B cell (primary cell): ENCODE measurements at regions not wholly inside any gene's neighbourhood (a gene's known extent, or its start where the extent isn't known, plus 50 kb on each side); places are given as distances from the start of the nearest gene placed in this dataset.
A peak's percentile ranks its signal among the peaks of the same experiment; 100 is the strongest.
"Not testable (repeated sequence)": the region's sequence is repeated elsewhere in the genome, so short reads cannot be mapped to it uniquely, and the experiment has no call there.

ENCODE experiments used
- ATAC-seq: fragments of 200-7000 bp; cut with Tn5 transposase; one replicate; pipeline ENCODE4 v1.10.0; 2021; ENCODE audit warnings: low read depth, mild to moderate bottlenecking, moderate number of reproducible peaks, moderate library complexity
- CTCF ChIA-PET: fragments of 350-600 bp; sonication (Branson Sonifier 250); formaldehyde crosslinking; loops from one replicate; lab custom pipeline; 2021; ENCODE audit warnings: antibody characterized with exemption, inconsistent platforms; lab: Charles Lee
- POLR2A ChIA-PET: fragments of 350-600 bp; sonication (Branson Sonifier 250); formaldehyde crosslinking; loops from one replicate; lab custom pipeline; 2021; ENCODE audit warnings: antibody characterized with exemption; lab: Charles Lee
- DNase-seq: peaks from one replicate; pipeline ENCODE4 v3.0.0; 2013
- H2AFZ ChIP-seq: 2 replicates; pipeline ENCODE4 v1.6.1; 2012; ENCODE audit warnings: mild to moderate bottlenecking, low read depth, low read length; ENCODE audit not compliant: insufficient read depth, poor library complexity, severe bottlenecking
- H3K27ac ChIP-seq, 2 donors: 1 replicate in 1 of 2; 2 replicates in 1 of 2; pipeline ENCODE4 v1.5.1; 2012 to 2013; ENCODE audit warnings: low read length in 2 of 2, mild to moderate bottlenecking in 2 of 2, moderate library complexity in 1 of 2
- H3K27me3 ChIP-seq, 4 experiments: fragments of 200-600 bp in 1 of 4; sonication (generic) in 1 of 4; replicated peaks in 1 of 4; 1 replicate in 2 of 4; 2 replicates in 2 of 4; pipeline versions ENCODE4 v1.6.1 to v1.7.0; 2013 to 2016; ENCODE audit warnings: low read length in 3 of 4, mild to moderate bottlenecking in 2 of 4, mixed read lengths in 1 of 4, moderate library complexity in 1 of 4; ENCODE audit not compliant: insufficient read depth in 4 of 4, control insufficient read depth in 3 of 4; ENCODE audit errors: control extremely low read depth in 1 of 4
- H3K36me3 ChIP-seq, 2 experiments: replicated peaks in 1 of 2; 1 replicate in 1 of 2; 2 replicates in 1 of 2; pipeline versions ENCODE4 v1.6.1 to v1.7.1; 2013; ENCODE audit warnings: low read length in 1 of 2; ENCODE audit not compliant: insufficient read depth in 2 of 2, control insufficient read depth in 1 of 2; ENCODE audit errors: control extremely low read depth in 1 of 2, extremely low read depth in 1 of 2
- H3K4me1 ChIP-seq, 2 donors: fragments of 200-600 bp in 1 of 2; sonication (generic) in 1 of 2; 1 replicate in 1 of 2; 2 replicates in 1 of 2; pipeline versions ENCODE4 v1.5.1 to v1.6.1; 2013 to 2017; ENCODE audit warnings: low read length in 2 of 2; ENCODE audit not compliant: control insufficient read depth in 2 of 2, insufficient read depth in 2 of 2
- H3K4me2 ChIP-seq: replicated peaks from 2 replicates; pipeline ENCODE3; 2012; ENCODE audit warnings: mild to moderate bottlenecking, low read depth, low read length; ENCODE audit not compliant: poor library complexity, severe bottlenecking
- H3K4me3 ChIP-seq, 5 experiments: fragments of 200-600 bp in 1 of 5; sonication (generic) in 1 of 5; 1 replicate in 3 of 5; 2 replicates in 2 of 5; pipeline versions ENCODE4 v1.5.1 to v1.7.0; 2011 to 2016; ENCODE audit warnings: low read length in 4 of 5, mild to moderate bottlenecking in 4 of 5, low read depth in 2 of 5, control low read depth in 1 of 5, moderate library complexity in 1 of 5; ENCODE audit not compliant: insufficient read depth in 1 of 5; ENCODE audit errors: control extremely low read depth in 1 of 5, extremely low read depth in 1 of 5
- H3K79me2 ChIP-seq: fragments of 200-600 bp; sonication (generic); one replicate; pipeline ENCODE4 v1.6.0; 2016; ENCODE audit warnings: low read length; ENCODE audit not compliant: control insufficient read depth, insufficient read depth
- H3K9ac ChIP-seq: fragments of 200-600 bp; sonication (generic); 2 replicates; pipeline ENCODE4 v1.6.1; 2017; ENCODE audit warnings: mild to moderate bottlenecking, low read length, moderate library complexity
- H3K9me3 ChIP-seq, 3 donors: one replicate each; pipeline versions ENCODE4 v1.6.1 to v1.7.1; 2013; ENCODE audit warnings: low read length in 2 of 3; ENCODE audit not compliant: control insufficient read depth in 2 of 3, insufficient read depth in 1 of 3; ENCODE audit errors: control extremely low read depth in 1 of 3
- H4K20me1 ChIP-seq: 2 replicates; pipeline ENCODE4 v1.6.0; 2012; ENCODE audit warnings: mild to moderate bottlenecking, low read length; ENCODE audit not compliant: insufficient read depth, control insufficient read depth, poor library complexity, severe bottlenecking
- H3K27ac Mint-ChIP-seq: one replicate; pipeline ENCODE4 v1.8.0; 2021; ENCODE audit warnings: mixed read lengths
- H3K27me3 Mint-ChIP-seq: one replicate; pipeline ENCODE4 v1.8.0; 2021; ENCODE audit warnings: mixed read lengths
- H3K4me1 Mint-ChIP-seq: one replicate; pipeline ENCODE4 v1.8.0; 2021; ENCODE audit warnings: mixed read lengths
- H3K4me3 Mint-ChIP-seq: one replicate; pipeline ENCODE4 v1.8.0; 2021; ENCODE audit warnings: mixed read lengths
- H3K9me3 Mint-ChIP-seq: one replicate; pipeline ENCODE4 v1.8.0; 2022; ENCODE audit warnings: mixed read lengths; ENCODE audit not compliant: insufficient read depth
- WGBS: methylation state at CpG from one replicate; pipeline ENCODE4 v1.1.5; 2013; ENCODE audit warnings: missing lambda C conversion rate; ENCODE audit not compliant: insufficient coverage; 5-methylcytosine and 5-hydroxymethylcytosine counted together
- intact Hi-C: fragments of 100-400 bp; cut with micrococcal nuclease; formaldehyde crosslinking; loops from one replicate; pipeline ENCODE4 v1.10.0; 2022

DNA sequence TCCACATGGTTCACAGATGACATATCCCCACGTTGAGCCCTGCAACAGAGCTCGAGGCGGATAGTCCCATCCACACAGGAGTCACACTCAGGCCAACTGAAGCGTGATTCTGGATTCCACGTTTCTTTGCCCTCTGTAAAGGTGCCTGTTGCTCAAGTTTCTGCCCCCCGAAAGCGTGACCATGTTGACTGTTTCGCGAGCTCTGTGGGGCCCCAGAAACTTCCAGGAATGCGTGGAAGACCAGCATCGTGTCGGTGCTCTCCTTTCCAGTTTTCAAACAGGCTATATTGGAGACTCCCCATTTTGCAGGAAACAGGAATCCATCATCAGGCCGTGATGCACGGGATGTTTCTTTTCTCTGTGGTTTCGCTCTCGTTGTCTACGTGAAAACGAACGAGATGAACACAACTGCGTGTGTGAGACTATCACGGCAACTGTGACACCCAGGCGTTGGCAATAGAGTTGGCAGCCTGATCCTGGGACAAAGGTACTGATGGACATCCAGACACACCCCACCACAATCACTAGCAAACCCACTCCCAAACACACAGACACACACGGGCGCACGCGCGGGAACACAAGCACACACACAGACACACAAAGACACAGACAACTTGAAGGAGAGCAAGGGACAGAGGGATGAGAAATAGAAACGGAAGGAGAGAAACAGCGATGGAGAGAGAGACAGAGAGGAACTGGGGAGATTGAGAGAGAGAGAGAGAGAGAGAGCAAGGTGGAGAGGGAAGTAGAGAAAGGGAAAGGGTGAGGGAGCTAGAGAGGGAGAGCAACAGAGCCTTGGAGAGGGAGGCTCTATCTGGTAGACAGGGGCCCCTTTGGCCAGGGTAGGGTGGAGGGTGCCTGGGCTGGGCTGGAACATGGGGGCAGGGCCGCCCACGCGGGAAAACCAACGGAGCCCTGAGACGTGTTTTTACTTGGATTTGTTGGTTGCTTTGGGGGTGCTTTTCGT is 1609.3 kb downstream of the SPATA31A7 start:
- ChIA-PET CTCF (interaction anchor here (2.1 kb wide), 1 partner anchor 1018 kb away, joined by 13 read pairs; no protein-coding TSS in a partner anchor), POLR2A (interaction anchor here (1.9 kb wide), 1 partner anchor 1018 kb away, joined by 29 read pairs; no protein-coding TSS in a partner anchor)
- peaks cover 0 to 40% (median 6%) of the 10 kb centered on the region in 4 experiments for H3K27me3 ChIP-seq
- H3K27ac ChIP-seq: peak overlapping the region; percentile 54 to 59
- peak overlapping the region; percentile 96 for H3K27ac Mint-ChIP-seq
- H4K20me1 ChIP-seq, intact Hi-C loops, H3K27me3 Mint-ChIP-seq, H3K36me3 ChIP-seq, H3K9me3 Mint-ChIP-seq, H3K79me2 ChIP-seq, ATAC-seq: not testable (repeated sequence)
- WGBS: 15% methylated on average over 30 of the region's 35 CpGs
- peak; percentile 74 for DNase-seq
- peaks cover 0 to 18% (median 0%) of the 10 kb centered on the region in 3 donors for H3K9me3 ChIP-seq
- H3K4me3 ChIP-seq: peak overlapping the region; percentile 46 to 76 (median 69)
- H3K4me2 ChIP-seq: peak overlapping the region; percentile 68
- peak overlapping the region; percentile 82 for H2AFZ ChIP-seq
- H3K9ac ChIP-seq: peak overlapping the region; percentile 70
- H3K4me1 ChIP-seq: peaks cover 32 to 39% of the 10 kb centered on the region in 2 donors
- peak overlapping the region; percentile 91 for H3K4me3 Mint-ChIP-seq
- H3K4me1 Mint-ChIP-seq: peaks cover 36% of the 10 kb centered on the region

DNA sequence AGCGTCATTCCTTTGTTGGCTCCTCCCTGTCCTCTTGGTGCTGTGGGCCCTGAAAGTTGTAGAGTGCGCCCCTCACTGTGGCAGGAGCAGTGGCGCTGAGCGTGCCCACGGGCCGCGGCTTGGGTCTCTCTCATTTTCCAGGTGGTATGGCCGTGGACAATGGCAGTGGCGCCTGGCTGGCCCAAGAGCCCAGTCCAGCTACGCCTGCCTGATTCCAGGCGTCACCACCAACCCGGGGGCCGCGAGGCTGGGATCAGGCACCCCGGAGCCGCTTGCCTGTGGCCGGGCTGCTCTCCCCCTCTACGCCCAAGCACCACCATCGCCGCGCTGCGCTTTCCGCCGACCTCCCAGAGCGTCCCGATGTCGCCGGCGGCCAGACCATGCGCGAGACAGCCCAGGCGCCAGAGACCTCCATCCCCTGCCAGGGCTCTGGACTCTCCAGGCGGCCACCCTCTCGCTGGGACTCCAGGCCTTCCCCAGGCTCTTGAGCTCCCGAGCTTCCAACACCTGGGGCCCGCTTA is 1610.1 kb downstream of the SPATA31A7 start:
- H3K27me3 ChIP-seq: peaks cover 0 to 45% (median 6%) of the 10 kb centered on the region in 4 experiments
- H4K20me1 ChIP-seq, H3K36me3 ChIP-seq, H3K9me3 Mint-ChIP-seq, ATAC-seq, intact Hi-C loops, H3K79me2 ChIP-seq: not testable (repeated sequence)
- peaks cover 10% of the 10 kb centered on the region for H3K27me3 Mint-ChIP-seq
- H2AFZ ChIP-seq: peak overlapping the region; percentile 82
- H3K9me3 ChIP-seq: peaks cover 0 to 18% (median 0%) of the 10 kb centered on the region in 3 donors
- peak overlapping the region; percentile 70 for H3K9ac ChIP-seq
- CTCF ChIA-PET: interaction anchor here (2.1 kb wide), 1 partner anchor 1017 kb away, joined by 13 read pairs; no protein-coding TSS in a partner anchor
- H3K4me1 Mint-ChIP-seq: peaks cover 39% of the 10 kb centered on the region
- H3K4me3 ChIP-seq: peak overlapping the region; percentile 46 to 76 (median 69)
- WGBS: 7% methylated on average over 24 of the region's 36 CpGs
- H3K27ac ChIP-seq: peak overlapping the region; percentile 51 to 54
- peak; percentile 78 for DNase-seq
- POLR2A ChIA-PET: interaction anchor here (1.1 to 1.9 kb wide), 2 partner anchors 1017 kb away, joined by 11 to 29 read pairs; no protein-coding TSS in a partner anchor
- peak overlapping the region; percentile 68 for H3K4me2 ChIP-seq
- H3K4me3 Mint-ChIP-seq: peak overlapping the region; percentile 91
- peak overlapping the region; percentile 96 for H3K27ac Mint-ChIP-seq
- peaks cover 32 to 39% of the 10 kb centered on the region in 2 donors for H3K4me1 ChIP-seq
